ENCODE measurements at regions not wholly inside any gene's neighbourhood (a gene's known extent, or its start where the extent isn't known, plus 50 kb on each side); places are given as distances from the start of the nearest gene placed in this dataset.

DNA sequence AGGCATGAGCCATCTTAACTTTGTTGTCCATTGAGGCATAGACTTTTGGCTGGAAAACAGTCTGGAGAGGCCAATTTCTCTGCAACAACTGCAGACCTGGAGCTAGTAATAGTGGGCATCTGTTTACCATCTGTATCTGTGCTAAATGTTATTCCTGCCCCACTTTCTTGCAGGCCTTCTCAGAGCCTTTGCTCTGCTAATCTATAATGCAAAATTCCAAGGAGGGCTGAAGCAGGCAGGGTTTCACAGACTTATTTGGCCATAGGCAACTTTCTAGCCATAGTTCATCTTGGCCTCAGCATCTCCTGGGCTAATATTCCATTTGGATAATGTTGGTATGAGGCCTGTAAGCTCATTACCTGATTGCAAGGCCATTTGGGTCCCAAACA, 124.5 kb upstream of the CSF3R start:
- no peak for DNase-seq (ENCODE audit: low spot score)

DNA sequence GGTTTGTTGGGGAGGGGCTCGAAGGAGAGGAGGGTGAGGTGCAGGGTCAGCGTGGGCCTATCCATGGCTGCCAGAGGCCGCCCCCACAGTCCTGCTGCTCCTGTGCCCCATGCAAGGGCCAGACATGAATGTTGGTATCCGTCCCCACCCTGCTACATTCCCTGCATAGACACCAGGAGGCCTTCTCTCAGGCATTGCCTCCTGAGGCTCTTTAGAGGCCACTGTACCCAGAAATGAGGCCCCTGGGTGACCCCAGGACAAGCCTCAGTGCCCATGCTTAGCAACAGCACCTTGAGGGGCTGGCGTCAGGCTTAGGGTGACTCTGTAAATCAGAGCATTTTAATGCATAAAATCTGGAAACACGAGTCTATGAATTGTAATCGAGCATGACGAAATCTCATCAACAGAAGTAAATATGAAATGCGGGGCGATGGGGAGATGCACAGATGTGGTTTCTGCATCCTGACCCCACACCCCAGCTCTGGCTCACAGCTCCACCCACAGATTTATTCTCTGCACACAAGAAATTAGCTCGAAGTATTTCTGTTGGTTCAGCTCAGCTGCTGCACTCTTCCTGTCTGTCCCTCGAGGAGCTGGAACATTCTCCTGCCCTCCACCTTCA, 124.0 kb upstream of the CSF3R start:
- no peak for DNase-seq (ENCODE audit: low spot score)

DNA sequence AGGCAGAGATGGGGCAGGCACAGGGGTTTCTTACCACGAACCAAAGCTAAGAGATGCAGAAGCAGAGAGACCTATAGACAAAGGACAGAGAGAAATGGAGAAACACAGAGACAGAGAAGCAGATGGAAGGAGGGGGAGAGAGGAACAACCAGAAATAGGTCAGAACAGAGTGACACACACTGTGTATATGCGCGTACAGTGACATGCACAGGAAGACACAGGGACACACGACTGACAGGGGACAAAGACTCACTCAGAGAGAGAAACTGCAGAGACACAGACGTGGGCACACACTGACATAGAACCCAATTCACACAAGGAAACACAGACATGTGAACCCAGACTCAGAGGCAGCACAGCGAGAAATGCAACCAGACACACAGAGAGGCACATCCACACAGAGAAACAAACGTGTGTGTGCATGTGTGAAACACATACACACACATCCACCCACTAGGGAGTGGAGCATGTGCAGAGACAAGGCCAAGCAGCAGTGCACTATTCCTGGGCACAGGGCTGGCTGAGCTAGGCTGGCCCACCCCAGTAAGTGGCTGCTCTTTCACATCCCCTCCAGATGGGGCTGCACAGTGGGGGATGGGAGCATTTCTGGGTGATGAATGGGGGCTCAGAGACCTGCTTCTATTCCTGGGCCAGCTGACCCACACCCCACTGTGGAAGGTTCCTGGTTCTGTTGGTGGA, 123.4 kb upstream of the CSF3R start:
- DNase-seq (ENCODE audit: low spot score) = no peak

DNA sequence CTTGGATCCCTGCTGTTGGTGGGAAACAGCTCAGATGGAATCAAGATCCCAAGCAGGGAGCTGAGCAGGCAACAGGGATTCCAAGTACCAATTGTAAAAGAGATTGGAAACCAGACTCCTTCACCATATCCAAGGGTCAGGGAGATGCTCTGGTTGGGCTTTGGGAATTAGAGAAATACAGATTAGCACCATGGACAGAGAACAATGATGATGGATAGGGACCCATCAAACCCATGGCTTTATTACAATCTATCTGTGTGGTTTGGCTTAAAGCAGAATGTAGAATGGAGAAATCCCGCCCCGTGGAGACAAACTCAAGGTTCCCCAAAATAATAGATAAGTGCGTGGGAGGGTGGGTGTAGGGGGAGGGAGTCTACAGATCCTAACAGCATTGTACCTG, 120.7 kb upstream of the CSF3R start:
- no peak for DNase-seq (ENCODE audit: low spot score)

DNA sequence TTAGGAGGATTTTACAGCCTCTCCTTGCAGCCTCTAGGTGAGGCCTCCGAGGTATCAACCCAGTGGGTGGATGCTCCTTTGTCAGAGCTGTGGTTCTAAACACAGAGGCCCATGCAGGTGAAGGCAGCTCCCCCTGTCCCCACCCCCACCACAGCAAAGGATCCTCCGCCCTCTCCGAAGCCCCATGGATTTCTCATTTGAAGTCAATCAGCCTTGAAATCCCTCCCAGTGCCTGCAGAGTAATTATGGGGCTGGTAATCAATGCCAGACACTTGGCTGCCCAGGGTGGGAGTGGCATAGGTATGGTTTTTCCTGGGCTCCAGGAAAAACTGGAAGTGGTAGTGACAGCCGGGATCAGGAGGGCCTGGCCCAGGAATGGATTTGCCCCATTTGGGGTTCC, 119.5 kb upstream of the CSF3R start:
- DNase-seq (ENCODE audit: low spot score) = no peak

DNA sequence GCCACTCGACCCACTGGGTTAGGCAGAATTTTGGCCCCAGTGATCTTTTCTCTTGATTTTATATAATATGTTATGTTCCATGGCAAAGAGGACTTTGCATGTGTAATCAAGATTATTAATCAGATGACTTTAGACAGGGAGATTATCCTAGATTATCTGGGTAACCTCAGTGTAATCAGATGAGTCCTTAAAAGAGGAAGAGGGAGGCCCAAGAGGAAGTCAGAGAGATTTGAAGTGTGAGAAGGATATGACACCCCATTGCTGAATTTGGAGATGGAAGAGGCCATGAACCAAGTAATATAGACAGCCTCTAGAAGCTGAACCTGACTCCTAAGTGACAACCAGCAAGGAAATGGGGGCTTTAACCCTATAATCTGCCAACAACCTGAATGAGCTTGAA, 117.1 kb upstream of the CSF3R start:
- no peak for DNase-seq (ENCODE audit: low spot score)

DNA sequence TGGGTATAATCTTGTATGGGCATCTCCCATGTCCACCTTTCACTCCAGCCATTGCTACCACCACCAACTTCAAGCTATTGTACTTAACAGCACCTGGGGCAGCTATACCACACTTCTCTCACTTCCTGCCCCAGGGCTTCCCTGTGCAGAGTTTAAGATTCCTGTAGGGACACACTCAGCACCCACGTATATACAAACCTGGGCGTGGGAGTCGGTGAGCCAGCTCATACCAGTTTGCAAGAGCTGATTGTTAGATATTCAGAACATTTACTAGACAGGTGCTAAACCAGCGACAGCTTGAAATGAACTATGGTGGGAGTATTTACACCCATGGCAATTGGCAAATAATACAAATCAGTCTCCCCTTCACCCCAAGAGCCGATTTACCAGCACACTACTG, 114.8 kb upstream of the CSF3R start:
- DNase-seq (ENCODE audit: low spot score) = no peak

DNA sequence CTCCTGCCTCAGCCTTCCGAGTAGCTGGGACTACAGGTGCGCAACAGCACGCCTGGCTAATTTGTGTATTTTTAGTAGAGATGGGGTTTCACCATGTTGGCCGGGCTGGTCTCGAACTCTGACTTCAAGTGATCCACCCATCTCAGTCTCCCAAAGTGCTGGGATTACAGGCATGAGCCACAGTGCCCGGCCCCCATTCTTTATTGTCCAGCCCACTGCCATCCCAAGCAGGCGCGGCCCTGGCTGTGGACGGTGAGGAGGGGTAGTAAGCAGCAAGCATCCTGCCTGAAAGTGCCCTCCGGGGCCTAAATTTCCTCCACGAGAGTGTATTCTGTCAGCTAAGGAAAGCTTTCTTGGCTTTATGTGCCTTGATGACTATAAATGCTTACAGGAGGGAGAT, 113.2 kb upstream of the CSF3R start:
- DNase-seq (ENCODE audit: low spot score) = no peak

DNA sequence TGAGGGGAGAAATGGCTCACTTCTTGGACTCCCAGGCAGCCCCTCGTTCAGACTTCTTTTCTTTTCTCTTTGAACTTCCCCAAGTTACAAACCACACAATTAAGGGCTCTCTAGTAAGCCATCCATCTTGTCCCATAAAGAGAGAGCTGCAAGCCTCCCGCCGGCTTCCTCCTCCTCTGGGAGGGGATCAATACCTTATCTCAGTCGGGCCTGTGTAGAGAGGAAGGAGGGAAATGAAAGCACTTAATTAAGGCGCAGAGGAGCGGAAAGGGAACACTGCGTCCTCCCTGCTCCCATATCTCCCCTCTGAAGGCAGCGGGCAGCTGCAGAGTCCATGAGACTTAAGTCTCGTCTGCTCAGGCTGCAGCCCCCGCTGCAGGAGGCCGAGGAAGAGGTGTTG, 112.6 kb upstream of the CSF3R start:
- DNase-seq (ENCODE audit: low spot score) = no peak

DNA sequence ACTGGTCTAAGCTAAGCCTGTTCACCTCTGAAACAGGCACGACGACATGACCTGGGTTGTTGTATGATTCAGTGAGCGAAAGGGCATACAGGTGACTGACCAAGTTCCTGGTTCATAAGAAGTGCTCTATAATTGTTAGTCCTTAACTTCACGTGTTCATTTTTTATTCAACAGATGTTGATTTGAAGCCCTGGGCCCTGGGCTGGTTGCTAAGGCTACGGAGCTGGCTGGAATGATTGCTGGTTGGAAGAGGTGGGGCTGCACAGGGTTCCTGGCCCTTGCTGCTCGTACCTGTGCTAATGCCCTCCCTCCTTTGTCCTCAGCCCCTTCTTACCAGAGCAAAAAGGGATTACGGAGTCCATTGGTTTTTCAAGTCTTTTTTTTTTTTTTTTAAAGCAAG, 111.3 kb upstream of the CSF3R start:
- no peak for DNase-seq (ENCODE audit: low spot score)

DNA sequence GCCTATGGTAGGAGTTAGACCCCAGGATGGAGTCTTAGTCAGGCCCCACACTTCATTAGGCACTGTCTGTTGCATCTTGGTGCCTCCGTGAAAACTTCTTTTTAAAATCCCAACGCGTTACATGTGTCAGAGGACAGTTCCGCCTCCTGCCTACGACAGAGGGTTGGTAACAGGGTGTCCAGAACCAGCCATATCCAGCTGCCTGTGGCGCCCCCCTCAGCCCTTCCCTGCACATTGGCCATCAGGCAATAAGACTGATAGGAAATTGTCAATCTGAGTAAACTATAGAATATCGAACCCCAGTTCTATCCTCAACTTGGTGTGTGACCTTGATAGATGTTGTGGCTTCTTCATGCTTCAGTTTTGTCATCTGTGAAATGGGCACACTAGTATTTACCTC, 108.6 kb upstream of the CSF3R start:
- DNase-seq (ENCODE audit: low spot score) = no peak

DNA sequence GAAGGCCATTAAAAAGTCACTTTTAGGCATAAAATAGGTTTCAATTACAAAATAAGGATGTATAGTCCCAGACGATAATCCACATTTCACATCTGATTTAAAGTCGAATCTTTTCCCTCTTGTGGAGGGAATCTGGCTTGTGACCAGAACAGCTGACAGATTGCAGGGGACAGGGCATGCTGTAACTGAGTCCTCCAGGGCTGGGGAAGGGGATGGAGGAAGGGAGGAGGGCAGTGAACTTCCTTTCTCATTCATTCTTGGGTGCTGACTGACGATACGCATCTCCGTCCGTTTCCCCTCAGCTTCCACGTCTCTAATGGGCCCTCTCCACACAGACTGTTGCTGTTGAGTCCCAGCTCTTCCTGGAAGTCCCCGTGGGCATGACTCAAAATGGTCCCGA, 108.1 kb upstream of the CSF3R start:
- DNase-seq (ENCODE audit: low spot score) = no peak

DNA sequence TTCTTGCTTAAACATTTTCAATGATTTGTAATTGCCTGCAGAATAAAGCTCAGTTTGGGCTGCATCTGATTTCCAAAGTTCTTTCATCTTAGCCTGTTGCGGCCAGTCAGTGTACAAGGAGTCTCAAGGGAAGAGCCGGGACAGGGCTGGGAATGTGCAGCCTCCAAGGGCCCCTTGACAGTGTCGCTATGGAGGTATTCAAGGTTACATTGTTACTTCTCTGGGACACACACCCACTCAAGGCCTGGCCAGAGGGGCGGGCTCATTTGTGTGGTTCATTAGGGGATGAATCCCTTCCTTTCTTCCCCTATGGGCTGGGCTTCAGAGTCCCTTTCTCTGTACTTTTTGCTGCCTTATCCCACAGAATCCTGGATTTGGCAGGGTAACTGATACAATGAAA, 107.6 kb upstream of the CSF3R start:
- no peak for DNase-seq (ENCODE audit: low spot score)

DNA sequence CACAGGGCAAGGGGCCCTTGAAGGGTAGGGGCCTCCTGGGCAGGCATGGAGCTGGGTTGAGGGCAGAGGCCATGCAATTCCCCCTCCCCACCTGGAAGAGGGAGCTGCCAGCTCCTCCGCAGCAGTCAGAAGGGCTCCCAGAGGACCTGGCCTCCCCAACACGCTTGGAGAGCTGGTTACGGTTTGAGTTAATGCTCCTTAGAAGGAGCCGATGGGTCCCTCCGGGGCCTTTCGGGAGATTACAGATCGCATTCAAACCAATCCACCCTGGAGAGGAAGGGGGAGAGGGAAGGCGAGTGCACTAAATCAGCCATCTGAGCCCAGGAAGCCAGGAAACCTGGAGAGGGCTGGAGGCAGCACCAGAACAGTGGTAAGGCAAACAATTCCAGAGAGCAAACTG, 106.3 kb upstream of the CSF3R start:
- DNase-seq (ENCODE audit: low spot score) = no peak

DNA sequence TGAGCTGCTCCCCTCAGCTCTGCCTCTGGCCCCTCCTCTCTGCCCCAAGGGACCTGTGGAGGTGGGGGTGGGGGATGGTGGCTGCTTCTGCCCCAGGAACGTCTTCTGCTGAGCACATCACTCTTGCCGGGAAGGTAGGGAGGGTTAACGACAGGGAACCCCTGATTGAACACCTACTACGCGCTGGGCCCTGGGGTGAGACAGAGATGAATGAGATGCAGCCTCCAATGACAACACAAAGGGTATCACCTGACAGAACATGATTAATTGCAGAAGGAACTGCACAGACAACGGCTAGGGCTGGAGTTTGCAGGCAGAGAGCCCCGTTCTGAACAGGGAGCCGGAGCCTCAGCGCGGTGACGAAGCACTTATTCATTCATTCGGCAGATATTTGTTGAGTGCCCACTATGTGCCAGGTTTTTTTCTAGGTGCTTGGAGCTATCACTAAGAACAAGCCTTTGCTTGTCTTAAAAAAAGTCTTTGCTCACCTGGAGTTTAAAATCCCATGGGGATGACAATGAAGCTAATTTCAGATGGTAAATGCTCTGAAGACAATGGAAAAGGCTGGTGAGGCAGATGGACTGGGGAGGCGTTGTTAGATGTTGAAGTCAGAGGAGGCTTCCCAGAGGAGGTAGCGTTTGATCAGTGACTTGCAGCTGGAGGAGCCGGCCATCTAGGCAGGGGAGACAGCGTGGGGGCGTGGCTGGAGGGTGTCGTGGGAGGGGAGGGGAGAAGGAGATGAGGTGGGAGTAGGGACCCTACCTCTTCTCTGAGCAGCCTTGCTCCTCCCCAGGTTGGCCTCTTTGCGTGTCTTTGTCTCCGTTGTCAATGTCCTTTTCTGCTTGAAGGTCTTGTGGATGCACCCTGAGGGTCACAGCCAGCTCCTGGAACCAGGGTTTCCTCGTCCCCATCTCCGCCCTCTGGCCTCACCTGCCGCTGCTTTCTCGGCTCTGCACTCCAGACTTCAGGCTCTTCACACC, 103.1 kb upstream of the CSF3R start:
- no peak for DNase-seq (ENCODE audit: low spot score)

DNA sequence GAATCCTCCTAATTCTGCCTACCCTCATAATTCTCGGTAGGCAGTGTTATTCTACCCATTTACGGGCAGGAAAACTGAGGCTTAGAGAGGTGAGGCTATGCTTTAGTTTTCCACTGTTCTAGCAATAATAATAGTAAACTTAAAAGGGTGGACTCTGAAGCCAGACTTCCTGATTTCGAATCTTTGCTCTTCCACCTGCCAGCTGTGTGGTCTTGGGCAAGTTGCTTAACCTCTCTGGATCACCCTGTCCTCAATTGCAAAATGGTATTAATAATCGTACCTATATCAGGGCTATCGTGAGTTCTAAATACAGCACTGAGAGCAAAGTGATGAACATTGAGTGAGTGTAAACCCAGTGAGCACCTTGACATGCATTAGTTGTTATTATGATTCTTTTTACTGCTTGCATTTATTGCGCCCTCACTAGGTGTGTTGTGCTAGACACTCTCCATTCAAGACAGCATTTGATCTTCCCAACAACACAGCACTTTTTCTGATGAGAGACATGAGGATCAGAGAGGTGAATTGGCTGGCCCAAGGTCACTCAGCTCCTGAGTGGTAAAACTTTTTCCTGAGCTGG, 102.3 kb upstream of the CSF3R start:
- no peak for DNase-seq (ENCODE audit: low spot score)

DNA sequence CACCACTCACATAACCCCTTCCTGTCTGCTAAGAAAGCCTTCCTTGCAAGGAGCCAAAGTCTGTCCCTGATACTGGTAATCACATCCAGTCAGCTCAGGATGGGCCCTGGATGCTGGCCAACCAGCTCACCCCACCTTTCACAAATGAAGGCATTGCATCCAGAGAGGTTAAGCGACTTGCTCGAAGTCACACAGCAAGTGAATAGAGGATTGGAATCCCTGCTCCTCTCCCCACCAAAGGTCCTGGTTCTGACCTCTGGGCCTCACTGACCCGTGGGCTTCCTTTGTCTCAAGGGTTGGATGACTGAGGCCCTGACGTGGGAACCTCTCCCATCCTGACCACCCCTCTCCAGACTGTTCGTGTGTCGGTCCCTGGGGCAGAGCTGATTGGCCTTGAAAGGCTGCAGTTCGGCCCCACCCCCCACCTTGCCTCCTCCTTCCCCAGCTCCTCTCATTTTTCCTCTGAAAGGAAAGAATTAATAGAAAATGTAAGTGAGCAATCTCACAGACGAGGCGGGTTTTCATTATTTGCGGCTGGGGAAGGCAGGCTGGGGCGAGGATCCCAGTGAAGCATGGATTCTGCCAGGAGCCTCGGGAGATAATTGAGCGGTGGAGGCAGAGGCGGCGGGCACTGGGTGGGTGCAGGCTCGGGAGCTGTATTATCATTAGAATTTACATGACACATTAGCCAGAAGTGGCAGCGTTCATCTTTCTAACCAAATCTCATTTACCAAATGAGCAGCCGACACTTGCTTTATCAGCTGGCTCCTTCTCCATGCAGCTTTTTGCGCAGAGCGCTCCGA, 101.5 kb upstream of the CSF3R start:
- no peak for DNase-seq (ENCODE audit: low spot score)

DNA sequence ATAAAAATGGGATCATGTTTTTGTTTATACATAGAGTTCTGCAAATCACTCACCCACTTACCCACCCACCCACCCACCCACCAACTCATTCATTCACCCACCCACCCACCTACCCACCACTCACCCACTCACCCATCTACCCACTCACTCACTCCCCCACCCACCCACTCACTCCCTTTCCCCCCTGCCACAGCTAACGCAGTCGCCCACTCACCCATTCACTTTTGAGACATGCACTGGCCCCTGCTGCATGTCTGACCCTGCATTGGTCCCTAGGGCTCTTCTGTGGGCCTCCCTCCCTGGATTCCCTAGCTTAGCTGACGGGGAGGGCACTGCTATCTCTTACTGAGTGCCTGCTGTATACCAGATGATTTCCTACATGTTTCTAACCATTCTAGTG, 100.4 kb upstream of the CSF3R start:
- no peak for DNase-seq (ENCODE audit: low spot score)

DNA sequence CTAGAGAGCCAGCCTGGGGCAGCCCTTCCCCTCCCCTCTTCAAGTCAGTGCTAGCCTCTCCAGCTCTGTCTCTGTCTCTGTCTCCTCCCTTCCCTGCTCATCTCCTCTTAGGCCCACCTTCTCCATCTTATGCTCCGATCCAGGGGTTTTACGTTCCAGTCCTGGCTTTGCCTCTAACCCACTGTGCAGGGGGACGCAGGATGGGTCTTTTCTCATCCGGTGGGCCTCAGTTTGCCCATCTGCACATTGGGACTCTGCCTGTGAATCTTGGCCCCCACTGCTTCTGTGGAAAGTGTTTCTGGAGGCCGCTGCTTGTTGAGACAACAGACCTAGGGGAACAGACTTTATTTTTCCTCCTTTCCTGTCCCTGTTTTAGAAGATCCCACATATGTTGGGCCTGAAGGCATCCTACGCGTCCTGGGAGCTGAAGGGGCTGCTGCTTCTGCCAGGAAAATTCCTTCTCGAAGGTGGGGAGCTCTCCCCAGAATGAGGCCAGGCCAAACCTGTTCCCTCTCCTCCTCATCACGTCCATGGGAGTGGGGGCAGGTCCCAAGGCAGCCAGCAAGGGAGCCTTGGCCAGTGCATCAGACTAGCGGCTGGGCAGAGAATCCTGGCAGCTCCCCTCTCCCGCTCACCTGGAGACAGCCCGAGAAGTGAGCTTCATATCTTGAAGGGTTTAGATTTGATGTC, 99.5 kb upstream of the CSF3R start:
- no peak for DNase-seq (ENCODE audit: low spot score)

DNA sequence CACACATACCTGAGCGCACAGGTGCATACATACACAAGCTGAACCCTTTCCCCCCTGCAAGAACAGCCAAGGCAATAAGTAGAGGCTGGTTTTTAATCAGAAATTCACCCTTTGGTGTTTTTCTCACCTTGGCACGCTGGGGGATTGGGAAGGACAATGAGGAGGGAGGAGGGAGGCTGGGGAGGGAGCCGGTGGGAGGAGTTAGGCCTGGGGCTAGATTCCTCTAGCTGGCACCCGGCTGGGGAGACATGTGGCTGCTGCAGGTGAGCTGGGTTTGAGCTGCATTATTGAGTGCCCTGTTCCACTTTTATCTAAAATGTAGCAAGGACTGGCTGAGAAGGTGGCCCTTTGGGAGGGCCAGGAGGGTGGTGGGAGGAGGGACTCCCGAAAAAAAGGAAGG, 97.8 kb upstream of the CSF3R start:
- DNase-seq (ENCODE audit: low spot score) = no peak

DNA sequence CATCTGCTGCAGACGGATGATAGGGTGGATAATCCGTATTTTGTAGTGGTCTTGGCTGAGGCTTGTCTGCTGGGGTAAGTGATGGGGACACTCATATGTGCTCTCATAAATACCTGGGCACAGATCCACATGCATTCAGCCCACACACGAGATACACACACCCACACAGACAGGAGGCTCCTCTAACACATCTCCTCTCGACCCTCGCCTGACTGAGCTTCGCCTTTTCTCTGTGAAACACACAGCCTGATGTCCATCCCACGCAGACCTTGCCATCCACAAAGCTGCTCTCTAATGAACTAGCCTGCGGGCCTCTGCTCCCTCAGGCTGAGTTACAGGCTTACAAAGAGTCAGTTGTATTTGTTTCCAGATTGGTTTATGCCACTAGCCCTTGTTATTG, 96.3 kb upstream of the CSF3R start:
- DNase-seq (ENCODE audit: low spot score) = no peak

All from NAMALWA (cell line).